ENCODE measurements at regions not wholly inside any gene's neighbourhood (a gene's known extent, or its start where the extent isn't known, plus 50 kb on each side); places are given as distances from the start of the nearest gene placed in this dataset.

- TF ChIP-seq CTCF (conservative IDR thresholded peaks at IDR 0.05 in 1 of 2, IDR thresholded peaks at IDR 0.05 in 1 of 2; ENCODE audit: low read depth in 1 of 2, low read length in 2 of 2) = no peak
- TF ChIP-seq EZH2 (IDR thresholded peaks at IDR 0.05; ENCODE audit: low read length, missing control alignments) = no peak
Measured at GRCh38 chr18:27645929-27646328, 460.8 kb upstream of the CHST9 start.

All from fibroblast of lung (primary cell).